ENCODE measurements at regions not wholly inside any gene's neighbourhood (a gene's known extent, or its start where the extent isn't known, plus 50 kb on each side); places are given as distances from the start of the nearest gene placed in this dataset.
"Not testable (repeated sequence)": the region's sequence is repeated elsewhere in the genome, so short reads cannot be mapped to it uniquely, and the experiment has no call there.

DNA sequence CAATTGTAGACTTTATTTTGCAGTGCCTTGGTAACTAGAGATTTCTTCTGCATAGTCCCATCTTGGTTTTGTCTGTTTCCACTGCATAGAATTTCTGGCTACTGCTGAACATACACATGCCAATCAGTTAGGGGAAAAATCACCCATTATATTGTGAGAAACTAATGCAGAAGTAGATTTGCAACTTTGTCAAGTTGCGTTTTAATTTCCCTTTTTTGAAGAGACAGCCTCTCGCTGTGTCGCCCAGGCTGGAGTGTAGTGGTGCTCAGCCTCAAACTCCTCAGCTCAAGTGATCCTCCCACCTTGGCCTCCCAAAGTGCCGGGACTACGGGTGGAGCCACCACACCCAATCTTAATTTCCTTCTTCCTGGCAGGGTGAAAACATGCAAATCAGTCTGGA lies 83.1 kb upstream of the WSB1 start:
- TF ChIP-seq ZNF124 (CRISPR knock-in tag; IDR thresholded peaks at IDR 0.05); PTTG1 (tag; IDR thresholded peaks at IDR 0.05; ENCODE audit: low read depth); ZC3H11A (IDR thresholded peaks at IDR 0.05; ENCODE audit: low read depth, low read length); ZKSCAN1 (IDR thresholded peaks at IDR 0.05; ENCODE audit: low read depth, low read length): not testable (repeated sequence)
- TF ChIP-seq, protein P1, sequence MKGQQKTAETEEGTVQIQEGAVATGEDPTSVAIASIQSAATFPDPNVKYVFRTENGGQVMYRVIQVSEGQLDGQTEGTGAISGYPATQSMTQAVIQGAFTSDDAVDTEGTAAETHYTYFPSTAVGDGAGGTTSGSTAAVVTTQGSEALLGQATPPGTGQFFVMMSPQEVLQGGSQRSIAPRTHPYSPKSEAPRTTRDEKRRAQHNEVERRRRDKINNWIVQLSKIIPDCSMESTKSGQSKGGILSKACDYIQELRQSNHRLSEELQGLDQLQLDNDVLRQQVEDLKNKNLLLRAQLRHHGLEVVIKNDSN (CRISPR knock-in tag; IDR thresholded peaks at IDR 0.05) = not testable (repeated sequence)

All from K562 (cell line).